ENCODE measurements at regions not wholly inside any gene's neighbourhood (a gene's known extent, or its start where the extent isn't known, plus 50 kb on each side); places are given as distances from the start of the nearest gene placed in this dataset.
"Not testable (repeated sequence)": the region's sequence is repeated elsewhere in the genome, so short reads cannot be mapped to it uniquely, and the experiment has no call there.

DNA sequence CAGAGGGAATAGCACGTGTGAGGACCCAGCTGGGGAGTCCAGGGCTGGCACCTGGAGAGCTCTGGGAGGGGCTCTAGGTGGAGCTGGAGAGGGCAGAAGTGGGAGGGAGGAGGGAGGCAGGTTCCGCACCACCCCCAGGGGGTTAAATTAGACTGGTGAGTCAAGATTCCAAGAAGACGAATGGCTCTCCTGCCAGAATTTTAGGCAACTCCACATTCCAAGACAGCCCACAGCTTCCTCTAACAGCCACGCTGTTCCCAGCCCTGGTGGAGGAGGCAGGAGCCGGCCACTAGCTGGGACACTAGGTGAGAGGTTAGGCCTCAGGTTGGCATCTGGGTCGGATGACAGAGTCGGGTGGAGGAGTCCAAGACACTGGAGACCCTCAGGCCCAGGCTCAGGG lies 60.2 kb downstream of the TFAP2C start:
- DNase-seq (ENCODE audit: low read depth in 2 of 2): no peak

DNA sequence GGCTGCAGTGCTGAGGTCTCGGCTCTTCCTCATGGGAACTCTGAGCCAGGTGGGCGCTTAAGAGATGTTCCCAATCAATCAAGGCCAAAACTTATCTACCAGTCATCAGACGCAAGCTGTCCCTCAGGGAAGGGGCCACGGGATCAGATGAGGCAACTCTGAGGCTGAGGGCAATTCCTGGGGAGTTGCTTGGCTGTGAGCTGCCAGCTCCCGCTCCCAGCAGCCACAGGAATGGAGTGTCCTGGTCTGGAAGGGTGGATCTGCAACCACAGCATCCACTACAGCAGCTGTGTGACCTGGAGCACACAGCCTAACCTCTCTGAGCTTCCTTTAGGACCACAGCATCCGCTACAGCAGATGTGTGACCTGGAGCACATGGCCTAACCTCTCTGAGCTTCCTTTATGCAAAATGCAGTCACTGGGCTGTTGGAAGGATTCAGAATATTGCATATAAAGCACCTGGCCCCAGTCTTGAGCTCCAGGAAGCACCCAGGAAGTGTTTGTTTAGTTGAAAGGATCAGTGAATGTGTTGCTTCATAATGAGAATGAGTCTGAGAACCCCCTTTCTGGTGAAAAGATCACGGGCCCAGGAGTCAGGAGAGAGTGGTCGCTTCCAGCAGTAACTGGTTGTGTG lies 60.9 kb downstream of the TFAP2C start:
- no peak for DNase-seq (ENCODE audit: low read depth in 2 of 2)

DNA sequence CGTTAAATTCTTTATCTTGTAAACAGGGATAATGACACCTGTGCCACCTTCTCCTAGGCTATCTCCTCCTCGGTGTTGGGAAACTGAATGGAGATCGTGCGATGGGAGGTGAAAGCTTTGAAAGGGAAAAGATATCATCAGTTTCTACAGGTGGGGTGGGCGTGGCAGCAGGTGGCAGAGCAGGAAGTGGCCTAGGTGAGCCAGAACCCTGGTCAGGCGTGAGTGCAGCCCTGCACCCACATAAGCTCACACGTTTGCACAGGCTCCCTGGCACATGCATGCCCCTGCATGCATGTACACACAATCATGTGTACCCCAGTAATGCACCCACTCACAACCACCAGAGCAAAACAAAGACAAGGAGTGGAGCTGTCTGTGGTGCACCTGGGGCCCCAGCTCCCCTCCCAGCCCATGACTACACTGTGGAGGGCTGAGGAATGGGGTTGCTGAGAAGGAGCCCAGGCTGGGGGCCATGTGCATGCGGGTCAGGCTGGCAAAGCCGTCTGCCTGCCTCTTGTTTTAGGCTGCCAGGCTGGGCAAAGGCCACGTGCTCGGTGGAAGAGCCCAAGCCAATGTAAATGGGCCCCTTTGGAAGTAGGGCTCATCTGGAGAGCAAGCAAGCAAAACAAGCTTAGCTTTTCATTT lies 61.5 kb downstream of the TFAP2C start:
- DNase-seq (ENCODE audit: low read depth in 2 of 2): no peak

DNA sequence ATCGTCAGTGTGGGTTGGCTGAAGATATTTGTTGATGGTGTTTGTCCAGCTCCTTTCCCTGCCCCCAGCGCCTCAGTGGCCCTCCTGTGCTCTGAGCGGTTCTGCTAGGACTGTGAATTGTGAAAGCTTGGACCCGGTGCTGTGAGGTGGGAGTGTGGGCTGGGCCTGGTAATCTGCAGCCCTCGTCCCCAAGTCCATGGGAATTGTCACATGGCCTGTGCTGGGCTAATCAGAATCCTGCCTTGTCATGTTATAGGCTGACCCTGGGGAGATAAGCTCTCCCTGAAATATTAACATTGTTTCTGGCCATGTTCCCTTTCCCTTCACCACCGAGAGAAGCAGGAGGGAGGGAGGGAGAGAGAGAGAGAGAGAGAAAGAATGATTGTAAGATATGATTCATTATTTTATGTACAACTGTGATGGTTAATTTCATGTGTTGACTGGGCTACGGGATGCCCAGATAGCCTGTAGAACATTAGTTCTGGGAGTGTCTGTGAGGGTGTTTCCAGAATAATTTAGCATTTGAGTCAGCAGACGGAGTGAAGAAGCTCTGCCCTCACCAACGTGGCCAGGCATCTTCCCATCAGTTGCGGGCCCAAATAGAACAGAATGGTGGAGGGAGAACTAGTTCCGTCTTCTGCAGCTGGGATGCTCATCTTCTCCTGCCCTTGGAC lies 62.4 kb downstream of the TFAP2C start:
- no peak for DNase-seq (ENCODE audit: low read depth in 2 of 2)

DNA sequence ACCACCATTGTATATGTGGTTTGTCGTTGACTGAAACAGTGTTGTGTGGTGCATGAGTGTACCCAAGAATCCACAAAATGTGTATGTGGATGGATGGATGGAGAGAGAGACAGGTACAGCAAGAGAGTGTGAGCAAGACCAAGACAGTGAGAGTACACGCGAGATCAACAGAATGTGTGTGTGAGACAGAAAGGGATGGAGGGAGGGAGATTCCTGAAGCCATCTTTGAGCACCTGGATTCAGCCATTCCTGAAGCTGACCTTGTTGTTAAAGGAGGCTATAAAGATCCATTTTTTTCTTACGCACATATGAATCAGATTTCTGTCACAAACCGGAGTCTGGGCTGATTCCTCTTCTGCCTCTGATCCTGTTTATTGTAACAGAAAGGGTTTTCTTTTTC lies 64.1 kb downstream of the TFAP2C start:
- no peak for DNase-seq (ENCODE audit: low read depth in 2 of 2)

DNA sequence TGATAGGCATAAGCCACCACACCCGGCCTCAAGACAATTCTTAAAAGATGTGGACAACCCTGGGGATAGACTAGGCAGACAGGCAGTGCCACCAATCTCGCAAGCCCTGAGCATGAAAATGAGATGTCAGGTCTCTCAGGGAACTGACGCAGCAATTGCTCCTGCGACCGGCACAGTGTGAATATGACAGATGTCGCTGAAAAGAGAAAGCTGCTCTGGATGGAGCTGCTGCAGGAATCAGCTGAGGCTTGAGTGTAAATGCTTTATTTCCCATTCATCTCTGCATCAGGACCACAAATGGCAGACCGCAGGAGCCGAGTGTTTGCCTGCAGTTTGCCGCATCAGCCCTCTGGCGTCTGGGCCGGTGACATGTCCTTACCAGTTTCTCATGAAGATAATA lies 68.4 kb downstream of the TFAP2C start:
- no peak for DNase-seq (ENCODE audit: low read depth in 2 of 2)

DNA sequence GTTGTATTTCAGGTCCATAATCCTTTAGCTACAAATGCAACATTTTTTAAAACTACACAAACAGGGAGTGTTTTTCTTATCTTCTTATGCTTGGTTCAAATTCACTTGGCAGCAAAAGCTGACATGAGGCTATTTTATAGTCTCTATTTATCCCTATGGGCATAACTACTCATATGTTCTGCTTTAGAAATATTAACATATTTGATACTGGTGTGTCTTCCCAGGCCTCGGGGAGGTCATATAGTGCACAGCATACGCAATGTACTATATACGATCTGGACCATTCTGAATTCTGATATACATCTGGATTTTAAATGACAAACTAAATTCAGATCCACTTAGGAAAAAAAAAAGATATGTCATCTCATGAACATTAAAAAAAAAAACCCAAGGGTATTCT lies 69.2 kb downstream of the TFAP2C start:
- DNase-seq (ENCODE audit: low read depth in 2 of 2): no peak

DNA sequence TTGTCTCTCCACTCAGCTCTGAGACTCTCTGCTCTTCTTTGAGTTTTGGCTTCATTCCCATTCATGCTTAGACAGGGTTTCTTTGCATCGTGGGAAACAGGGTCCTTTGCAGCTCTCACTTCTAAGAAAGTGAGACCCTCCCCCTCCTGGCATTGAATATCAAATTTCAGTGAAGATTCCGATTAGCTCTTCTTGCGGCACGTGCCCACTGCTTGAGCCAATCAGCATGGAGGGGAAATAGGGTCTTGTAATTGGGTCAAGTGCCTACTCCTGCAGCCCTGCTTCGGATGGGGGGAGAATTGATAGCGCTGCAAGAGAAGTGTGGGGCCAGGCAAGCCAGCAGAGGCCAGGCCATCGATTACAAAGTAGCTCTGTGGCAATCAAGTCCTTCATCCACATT lies 69.6 kb downstream of the TFAP2C start:
- no peak for DNase-seq (ENCODE audit: low read depth in 2 of 2)

DNA sequence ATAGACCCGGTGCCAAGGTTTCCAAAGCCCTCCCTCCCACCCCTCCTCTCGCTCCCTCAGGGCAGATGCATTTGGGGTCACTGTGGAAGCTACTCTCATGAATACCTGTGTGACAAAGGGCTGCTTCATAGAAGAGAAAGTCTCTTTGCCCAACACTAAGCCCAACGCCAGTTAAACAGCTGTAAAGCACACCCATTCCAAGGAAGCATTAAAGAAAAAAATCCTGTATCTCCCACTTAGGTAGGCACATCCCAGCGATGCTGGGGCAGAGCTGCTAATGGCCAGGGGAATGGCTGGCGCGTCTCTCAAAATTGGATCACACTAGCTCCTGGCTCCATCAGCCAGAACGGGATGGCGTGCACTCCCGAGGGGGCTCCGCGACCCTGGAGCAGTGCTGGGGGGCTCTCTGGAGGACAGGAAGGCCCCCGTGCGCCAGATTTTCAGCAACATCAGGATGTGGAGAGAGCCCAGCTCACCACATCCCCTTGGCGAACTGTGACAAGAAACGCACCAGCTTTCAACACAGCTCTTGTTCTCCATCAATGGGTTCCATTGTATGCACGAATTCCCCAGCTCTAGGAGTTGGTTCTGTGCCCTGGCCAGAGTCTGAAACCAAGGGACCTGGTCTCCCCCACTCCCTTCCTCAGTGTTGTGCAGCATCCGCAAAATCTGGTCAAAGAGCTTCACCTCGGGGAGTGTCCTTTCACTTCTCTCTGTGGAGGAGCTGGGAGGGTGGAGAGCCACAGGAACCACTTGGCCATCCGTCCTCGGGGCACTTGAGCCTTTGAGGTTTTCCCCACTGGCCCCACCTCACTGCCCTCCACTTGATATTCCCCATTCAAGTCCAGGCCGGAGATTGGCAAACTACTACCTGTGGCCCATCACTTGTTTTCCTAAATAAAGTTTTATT lies 74.1 kb downstream of the TFAP2C start:
- DNase-seq (ENCODE audit: low read depth in 2 of 2): no peak

DNA sequence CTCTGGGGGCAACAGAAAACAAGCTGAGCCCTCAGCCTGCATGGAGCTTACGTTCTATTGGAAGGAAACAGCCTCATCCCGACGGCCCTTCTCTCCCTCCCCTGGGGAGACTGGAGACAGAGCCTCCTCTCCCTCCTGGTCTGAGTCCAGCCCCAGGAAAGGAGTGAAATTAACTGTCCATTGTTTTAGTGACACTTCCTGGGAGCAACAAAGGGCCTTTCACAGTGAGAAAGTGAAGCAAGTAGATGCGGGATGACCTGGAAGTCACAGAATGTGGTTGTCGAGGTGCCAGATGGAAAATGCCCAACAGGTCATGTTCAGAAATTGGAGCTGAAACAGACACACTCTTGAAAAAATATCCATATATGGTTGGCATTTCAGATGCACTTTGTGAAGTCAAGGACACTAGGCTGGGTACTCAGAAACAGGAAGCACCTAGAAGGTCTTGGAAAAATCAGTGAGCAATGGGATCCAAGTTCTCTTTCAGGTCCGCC lies 77.8 kb downstream of the TFAP2C start:
- no peak for DNase-seq (ENCODE audit: low read depth in 2 of 2)

DNA sequence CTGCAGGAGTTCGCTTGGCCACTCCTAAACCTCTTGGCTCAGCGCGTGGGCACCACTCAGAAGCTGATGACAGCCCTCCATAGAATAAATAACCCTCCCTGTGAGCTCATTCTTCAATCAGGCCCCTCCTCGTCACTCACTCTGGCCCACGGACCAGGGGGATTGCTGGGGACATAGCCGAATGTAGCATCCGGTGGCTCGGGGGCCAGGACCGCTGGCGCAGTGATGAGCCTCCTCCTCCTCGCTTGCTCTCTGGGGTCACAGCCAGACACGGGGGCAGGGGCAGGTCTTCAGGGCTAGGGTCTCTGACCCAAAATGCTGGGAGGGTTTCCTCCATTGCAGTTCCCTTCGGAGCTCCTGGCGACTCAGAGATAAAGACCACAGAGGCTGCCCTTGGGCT lies 79.9 kb downstream of the TFAP2C start:
- no peak for DNase-seq (ENCODE audit: low read depth in 2 of 2)

DNA sequence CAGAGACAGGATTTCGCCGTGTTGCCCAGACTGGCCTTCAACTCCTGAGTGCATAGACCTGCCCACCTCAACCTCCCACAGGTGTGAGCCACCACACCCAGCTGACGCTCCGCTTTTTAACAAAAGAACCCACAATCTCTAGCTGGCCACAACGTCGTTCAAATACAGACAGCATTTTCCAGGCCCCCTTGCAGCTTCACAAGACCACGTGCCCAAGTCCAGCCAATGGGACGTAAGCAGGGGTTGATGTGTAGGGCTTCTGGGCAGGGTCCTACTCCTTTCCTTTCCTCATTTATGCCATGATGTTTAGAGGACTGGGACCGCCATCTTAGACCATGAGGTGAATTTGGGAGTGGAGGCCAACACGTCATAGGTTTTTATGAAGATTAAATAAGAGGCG lies 81.0 kb downstream of the TFAP2C start:
- no peak for DNase-seq (ENCODE audit: low read depth in 2 of 2)

DNA sequence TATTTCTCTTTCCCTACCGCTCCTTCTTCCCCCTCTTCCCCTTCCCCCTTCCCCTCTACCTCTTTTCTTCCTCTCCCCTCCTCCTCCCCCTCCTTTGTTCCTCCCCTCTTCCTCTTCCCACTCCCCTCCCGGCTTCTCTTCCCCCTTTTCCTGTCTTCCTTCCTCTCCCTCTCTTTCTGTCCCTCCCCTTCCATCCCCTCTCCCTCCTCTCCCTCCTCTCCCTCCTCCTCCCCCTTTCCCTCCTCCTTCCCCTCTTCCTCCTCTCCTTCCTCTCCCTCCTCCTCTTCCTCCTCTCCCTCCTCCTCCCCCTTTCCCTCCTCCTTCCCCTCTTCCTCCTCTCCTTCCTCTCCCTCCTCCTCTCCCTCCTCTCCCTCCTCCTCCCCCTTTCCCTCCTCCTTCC lies 81.5 kb downstream of the TFAP2C start:
- not testable (repeated sequence) for DNase-seq (ENCODE audit: low read depth in 2 of 2)

DNA sequence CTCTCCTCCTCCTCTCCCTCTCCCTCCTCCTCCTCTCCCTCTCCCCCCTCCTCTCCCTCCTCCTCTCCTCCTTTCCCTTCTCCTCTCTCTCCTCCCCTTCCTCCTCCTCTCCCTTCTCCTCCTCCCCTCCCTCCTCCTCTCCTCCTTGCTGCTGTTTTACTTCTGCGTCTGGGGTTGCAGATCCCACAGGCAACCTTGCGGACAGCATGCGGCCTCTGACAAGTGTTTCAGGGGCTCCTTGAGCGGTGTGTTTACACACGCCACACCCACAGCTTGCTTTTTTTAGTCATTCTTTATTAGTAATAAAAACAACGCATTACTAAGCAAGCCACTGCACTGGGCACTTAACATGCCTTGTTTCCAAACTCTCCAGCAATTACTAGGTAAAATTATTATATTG lies 81.9 kb downstream of the TFAP2C start:
- DNase-seq (ENCODE audit: low read depth in 2 of 2): no peak

DNA sequence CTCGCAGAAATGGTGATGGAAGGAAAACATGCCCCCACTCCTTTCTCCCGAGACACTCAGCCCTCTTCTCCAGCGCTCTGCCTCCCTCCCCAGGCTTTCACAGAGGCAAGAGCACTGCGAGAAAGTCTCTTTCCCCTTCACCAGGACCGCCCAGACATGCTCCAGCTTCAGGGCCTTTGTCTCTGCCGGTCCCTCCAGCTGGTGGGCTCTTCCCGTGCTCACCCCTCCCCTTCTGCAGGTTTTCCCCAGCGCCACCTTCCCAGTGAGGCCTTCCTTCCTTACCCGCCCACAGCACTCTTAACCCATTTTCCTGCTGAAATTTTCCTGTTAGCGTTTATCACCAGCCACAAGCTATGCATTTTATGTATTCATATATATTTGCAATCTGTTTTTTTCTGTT lies 86.2 kb downstream of the TFAP2C start:
- no peak for DNase-seq (ENCODE audit: low read depth in 2 of 2)

DNA sequence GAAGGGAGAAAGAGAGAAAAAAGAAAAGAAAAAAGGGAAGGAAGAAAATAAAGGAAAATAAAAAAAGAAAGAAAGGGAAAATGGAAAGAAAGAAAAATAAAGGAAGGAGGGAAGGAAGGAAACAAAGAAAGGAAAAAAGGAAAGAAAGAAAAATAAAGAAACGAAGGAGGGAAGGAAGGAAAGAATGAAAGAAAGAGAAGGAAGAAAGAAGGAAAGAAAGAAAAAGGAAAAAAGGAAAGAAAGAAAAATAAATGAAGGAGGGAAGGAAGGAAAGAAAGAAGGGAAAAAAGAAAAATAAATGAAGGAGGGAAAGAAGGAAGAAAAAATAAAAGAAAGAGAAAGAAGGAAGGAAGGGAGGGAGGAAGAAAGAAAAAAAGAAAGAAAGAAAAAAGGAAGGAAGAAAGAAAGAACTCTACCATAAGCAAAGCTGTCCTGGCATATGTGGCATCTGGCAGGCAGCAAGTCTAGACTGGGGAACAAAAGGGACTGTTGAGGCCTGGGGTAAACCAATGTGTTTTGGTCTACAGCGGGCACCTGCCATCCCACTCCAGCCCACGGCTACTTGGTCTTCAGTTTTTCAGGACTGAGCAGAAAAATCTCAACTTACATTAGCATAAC lies 86.9 kb downstream of the TFAP2C start:
- no peak for DNase-seq (ENCODE audit: low read depth in 2 of 2)

DNA sequence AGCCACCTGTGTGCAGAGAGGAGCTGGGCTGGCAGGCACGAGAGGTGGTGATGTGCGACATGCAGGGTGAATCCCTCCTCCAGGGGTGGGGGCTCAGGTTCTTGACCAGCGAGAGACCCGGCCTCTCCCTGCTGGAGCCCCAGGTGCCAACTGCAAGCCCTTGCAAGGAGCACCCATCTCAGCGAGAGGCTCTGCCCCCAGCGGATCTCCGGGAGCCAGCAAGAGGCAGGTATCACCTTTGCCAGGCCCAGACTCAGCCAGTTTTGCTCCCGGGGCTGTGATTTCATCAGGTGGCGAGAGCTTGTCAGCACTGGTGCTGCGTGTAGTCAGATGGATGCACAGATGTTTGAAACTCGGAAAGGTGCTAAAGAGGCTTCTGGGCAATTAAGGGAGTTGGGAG lies 87.7 kb downstream of the TFAP2C start:
- no peak for DNase-seq (ENCODE audit: low read depth in 2 of 2)

DNA sequence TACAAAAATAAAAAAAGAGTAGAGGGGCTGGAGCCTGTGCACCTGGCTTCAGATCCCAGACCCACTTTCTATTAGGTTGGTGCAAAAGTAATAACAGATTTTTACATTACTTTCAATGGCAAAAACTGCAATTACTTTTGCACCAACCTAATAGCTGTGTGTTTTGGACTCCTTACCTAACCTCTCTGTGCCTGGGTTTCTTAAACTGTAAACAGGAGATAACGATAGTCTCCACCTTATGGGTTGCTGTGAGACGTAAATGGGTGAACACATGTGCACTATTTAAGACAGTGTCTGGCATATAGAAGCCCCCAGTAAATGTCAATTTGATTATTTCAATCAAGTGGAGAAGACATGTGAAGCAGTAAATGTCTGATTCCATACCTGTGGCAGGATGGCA lies 89.7 kb downstream of the TFAP2C start:
- DNase-seq (ENCODE audit: low read depth in 2 of 2): no peak

DNA sequence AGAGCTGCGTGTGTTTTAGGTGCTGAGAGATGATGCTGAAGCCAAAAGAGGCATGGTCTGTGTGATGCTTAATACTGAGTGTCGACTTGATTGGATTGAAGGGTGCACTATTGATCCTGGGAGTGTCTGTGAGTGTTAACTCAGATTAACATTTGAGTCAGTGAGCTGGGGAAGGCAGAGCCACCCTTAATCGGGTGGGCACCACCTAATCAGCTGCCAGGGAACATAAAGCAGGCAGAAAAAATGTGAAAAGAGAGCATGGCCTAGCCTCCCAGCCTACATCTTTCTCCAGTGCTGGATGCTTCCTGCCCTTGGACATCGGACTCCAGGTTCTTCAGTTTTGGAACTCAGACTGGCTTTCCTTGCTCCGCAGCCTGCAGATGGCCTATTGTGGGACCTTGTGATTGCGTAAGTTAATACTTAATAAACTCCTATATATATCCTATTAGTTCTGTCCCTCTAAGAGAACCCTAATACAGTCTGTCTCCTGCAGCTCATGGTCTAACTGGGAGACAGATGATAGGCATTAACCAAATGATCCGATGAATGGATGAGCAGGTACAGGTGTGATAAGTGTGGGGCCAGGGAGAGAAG lies 91.6 kb downstream of the TFAP2C start:
- no peak for DNase-seq (ENCODE audit: low read depth in 2 of 2)

DNA sequence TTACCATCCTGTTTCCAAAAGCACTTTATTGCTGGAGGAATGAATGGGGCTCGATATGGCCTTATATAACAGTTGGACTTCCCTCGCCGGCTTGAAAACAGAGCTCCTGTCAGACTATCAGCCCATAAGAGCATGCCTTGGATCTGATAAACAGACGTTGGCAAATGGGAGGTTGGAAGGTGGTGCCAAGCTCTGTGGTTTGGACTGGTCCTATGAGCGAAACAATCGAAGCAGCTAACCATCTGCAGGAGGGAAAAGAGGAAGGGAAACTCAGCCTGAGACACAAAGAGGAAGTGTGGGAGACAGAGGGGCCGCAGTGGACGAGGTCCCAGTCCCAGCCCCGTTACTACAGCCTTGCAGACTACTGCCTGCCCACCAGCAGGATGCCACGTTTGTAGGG lies 92.9 kb downstream of the TFAP2C start:
- no peak for DNase-seq (ENCODE audit: low read depth in 2 of 2)

DNA sequence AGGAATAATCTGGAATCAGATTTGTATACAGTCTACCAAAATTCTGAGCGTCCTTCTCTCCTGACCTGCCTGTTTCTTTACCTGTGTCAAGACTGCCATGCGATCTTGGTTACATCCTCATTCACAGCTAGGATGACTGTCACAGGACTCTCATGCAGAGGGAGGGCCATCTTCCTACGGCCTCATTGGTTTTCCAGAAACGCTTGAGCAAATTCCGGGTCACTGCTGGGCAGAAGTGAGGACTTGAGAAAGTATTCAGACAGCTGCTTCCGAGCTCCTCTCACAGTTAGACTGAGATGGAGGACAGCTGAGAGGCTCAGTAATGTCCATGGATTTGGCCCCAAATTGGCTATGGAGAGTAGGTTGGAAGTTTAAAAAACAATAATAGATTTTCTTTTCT lies 94.2 kb downstream of the TFAP2C start:
- no peak for DNase-seq (ENCODE audit: low read depth in 2 of 2)

Measured in lung microvascular endothelial cell (primary cell).